Mucosa of descending colon (tissue), 3 donors: ENCODE measurements at regions not wholly inside any gene's neighbourhood (a gene's known extent, or its start where the extent isn't known, plus 50 kb on each side); places are given as distances from the start of the nearest gene placed in this dataset.

Experiments
- ATAC-seq: fragments of 200-7000 bp; cut with Tn5 transposase; one replicate; pipeline ENCODE4 v1.9.1; 2020; ENCODE audit warnings: mild to moderate bottlenecking, moderate library complexity
- DNase-seq, 3 donors: peaks; one replicate each; pipeline ENCODE4 v3.0.0-alpha.2; 2020
- H3K36me3 ChIP-seq: fragments of 200-600 bp; one replicate; pipeline ENCODE4 v1.8.0; 2021; ENCODE audit warnings: low read depth, mild to moderate bottlenecking
- H3K4me1 ChIP-seq: fragments of 200-600 bp; one replicate; pipeline ENCODE4 v1.8.0; 2021; ENCODE audit warnings: low read depth, mild to moderate bottlenecking
- H3K4me3 ChIP-seq: fragments of 200-600 bp; one replicate; pipeline ENCODE4 v1.8.0; 2021; ENCODE audit warnings: mild to moderate bottlenecking
- H3K9me3 ChIP-seq: fragments of 200-600 bp; one replicate; pipeline ENCODE4 v1.8.0; 2021; ENCODE audit warnings: mild to moderate bottlenecking
- CTCF ChIP-seq: fragments of 200-600 bp; IDR thresholded peaks from one replicate; pipeline ENCODE4 v1.8.0; 2022; ENCODE audit warnings: antibody characterized with exemption, mild to moderate bottlenecking
- intact Hi-C, 2 donors: fragments of 100-400 bp; cut with DNase I in 1 of 2; cut with micrococcal nuclease in 1 of 2; formaldehyde crosslinking; loops; one replicate each; pipeline versions ENCODE4 v1.11.0 to v1.11.1; 2022; cut with DNase I, micrococcal nuclease
- donor health status: DM: no; HTN: no; CAD: no; lungs with moderate emphysema.
- donor health status: DM: no; HTN: no; CAD: no.
- donor health status: DM: no; HTN: yes; CAD: no.

GRCh38 chr10:128645486-128645885 is 519.3 kb upstream of the MKI67 start:
- Histone ChIP-seq H3K4me1 (no peaks in the 10 kb centered on the region), H3K36me3 (no peaks in the 10 kb centered on the region), H3K9me3 (no peaks in the 10 kb centered on the region), H3K4me3 (no peak overlapping the region)
- TF ChIP-seq CTCF = no peak
- DNase-seq = no peak
- no peak for ATAC-seq
- intact Hi-C loops = no loop called here

DNA sequence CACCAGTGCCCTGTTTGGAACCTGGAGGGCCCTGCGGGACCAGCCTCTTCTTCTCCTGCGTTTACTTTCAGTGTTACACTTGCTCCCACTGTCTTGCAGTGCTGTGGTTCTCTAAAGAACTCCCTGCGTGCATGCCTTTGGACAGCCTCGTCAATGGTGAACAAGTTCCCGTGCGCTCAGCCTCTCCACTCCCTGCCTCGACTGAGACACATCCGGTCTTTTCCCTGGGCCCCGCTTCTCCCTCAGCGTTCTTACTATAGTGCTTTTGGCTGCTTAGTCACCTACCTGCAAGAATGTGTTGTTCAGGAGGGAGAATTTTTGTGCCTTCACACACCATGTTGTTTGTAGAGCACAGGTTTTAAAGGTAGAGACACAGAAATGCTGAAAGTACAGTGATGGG is 520.7 kb upstream of the MKI67 start:
- Histone ChIP-seq H3K4me1 (no peaks in the 10 kb centered on the region), H3K36me3 (no peaks in the 10 kb centered on the region), H3K9me3 (no peaks in the 10 kb centered on the region), H3K4me3 (no peak overlapping the region)
- TF ChIP-seq CTCF = no peak
- ATAC-seq (no peak), DNase-seq (no peak)
- intact Hi-C loops = no loop called here

GRCh38 chr10:128657548-128657947 is 531.3 kb upstream of the MKI67 start:
- ATAC-seq (no peak), DNase-seq (no peak)
- Histone ChIP-seq H3K36me3 (no peaks in the 10 kb centered on the region), H3K9me3 (no peaks in the 10 kb centered on the region), H3K4me1 (no peaks in the 10 kb centered on the region), H3K4me3 (no peak overlapping the region)
- TF ChIP-seq CTCF = no peak
- intact Hi-C loops = no loop called here

DNA sequence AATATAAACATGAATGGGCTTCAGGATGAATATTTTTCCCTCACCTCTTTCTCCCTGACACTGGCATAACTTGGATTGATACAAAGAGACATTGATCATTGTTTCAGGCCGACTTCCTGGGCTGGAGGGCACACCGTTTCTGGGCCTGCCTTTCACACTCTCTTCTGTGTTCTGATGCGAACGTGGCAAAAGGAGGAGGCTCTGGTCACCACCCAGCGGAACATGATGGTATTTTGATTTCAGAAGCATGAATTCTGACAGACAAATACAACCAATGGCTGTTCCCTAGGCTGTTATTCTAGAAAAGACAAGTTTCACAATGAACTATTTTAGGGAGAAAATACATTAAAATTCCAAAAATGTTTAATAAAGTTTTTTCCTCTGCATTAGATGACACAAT is 534.5 kb upstream of the MKI67 start:
- no peaks in the 10 kb centered on the region for H3K4me1 ChIP-seq
- ATAC-seq (no peak), DNase-seq (no peak)
- no peaks in the 10 kb centered on the region for H3K36me3 ChIP-seq
- intact Hi-C loops = no loop called here
- peaks cover 4% of the 10 kb centered on the region for H3K9me3 ChIP-seq
- no peak overlapping the region for H3K4me3 ChIP-seq
- no peak for TF ChIP-seq CTCF

- H3K4me1 ChIP-seq = no peaks in the 10 kb centered on the region
- TF ChIP-seq CTCF = no peak
- peak; percentile 75 for ATAC-seq
- intact Hi-C loops = no loop called here
- H3K4me3 ChIP-seq = no peak overlapping the region
- H3K9me3 ChIP-seq = peaks cover 4% of the 10 kb centered on the region
- peak in 1 of 3 donors; percentile 50 for DNase-seq
- H3K36me3 ChIP-seq = no peaks in the 10 kb centered on the region
Observed at GRCh38 chr10:128661404-128662197, 535.4 kb upstream of the MKI67 start.
